ENCODE measurements at regions not wholly inside any gene's neighbourhood (a gene's known extent, or its start where the extent isn't known, plus 50 kb on each side); places are given as distances from the start of the nearest gene placed in this dataset.

GRCh38 chr7:1324028-1324900 is 91.6 kb downstream of the UNCX start:
- no peaks in the 10 kb centered on the region for H3K36me3 ChIP-seq (ENCODE audit: insufficient read depth)

DNA sequence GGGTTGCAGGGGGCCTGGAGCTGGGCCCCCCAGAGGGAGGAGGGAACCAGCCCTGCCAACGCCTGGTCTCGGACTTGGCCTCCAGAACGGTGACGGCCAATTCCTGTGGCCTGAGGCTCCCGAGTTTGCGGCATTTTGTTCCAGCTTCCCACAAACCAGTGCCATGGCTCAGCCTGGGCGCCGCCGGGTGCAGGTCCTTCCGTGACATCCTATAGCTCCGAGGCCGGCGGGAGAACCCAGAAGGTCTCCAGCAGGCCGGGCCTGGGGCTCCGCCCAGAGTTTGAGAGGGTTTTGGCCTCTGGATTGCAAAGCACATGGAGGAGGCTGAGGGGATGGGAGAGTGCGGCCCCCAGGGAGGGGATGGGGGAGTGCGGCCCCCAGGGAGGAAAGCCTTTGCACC is 92.6 kb downstream of the UNCX start:
- no peak overlapping the region for H3K4me2 ChIP-seq
- no peak overlapping the region for H3K4me3 ChIP-seq (IDR thresholded peaks at IDR 0.05; ENCODE audit: insufficient read depth, low read depth, low read length)
- TF ChIP-seq, protein P1, sequence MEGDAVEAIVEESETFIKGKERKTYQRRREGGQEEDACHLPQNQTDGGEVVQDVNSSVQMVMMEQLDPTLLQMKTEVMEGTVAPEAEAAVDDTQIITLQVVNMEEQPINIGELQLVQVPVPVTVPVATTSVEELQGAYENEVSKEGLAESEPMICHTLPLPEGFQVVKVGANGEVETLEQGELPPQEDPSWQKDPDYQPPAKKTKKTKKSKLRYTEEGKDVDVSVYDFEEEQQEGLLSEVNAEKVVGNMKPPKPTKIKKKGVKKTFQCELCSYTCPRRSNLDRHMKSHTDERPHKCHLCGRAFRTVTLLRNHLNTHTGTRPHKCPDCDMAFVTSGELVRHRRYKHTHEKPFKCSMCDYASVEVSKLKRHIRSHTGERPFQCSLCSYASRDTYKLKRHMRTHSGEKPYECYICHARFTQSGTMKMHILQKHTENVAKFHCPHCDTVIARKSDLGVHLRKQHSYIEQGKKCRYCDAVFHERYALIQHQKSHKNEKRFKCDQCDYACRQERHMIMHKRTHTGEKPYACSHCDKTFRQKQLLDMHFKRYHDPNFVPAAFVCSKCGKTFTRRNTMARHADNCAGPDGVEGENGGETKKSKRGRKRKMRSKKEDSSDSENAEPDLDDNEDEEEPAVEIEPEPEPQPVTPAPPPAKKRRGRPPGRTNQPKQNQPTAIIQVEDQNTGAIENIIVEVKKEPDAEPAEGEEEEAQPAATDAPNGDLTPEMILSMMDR (conservative IDR thresholded peaks at IDR 0.05; ENCODE audit: low read depth, low read length) = no peak

More at GRCh38 chr7:1324028-1324900, 91.6 kb downstream of the UNCX start:
- no peak overlapping the region for H3K4me2 ChIP-seq
- H3K4me1 ChIP-seq (ENCODE audit: low read depth, poor library complexity, severe bottlenecking) = no peaks in the 10 kb centered on the region
- TF ChIP-seq, protein P1 (conservative IDR thresholded peaks at IDR 0.05; ENCODE audit: low read depth, low read length) = no peak
- H3K79me2 ChIP-seq (ENCODE audit: insufficient read depth, low read depth) = no peaks in the 10 kb centered on the region
- H3K27ac ChIP-seq = no peak overlapping the region
- no peaks in the 10 kb centered on the region for H4K20me1 ChIP-seq (ENCODE audit: insufficient read depth)
- no peak overlapping the region for H3K9ac ChIP-seq
- no peak overlapping the region for H2AFZ ChIP-seq (ENCODE audit: low read depth)
- peaks cover 71% of the 10 kb centered on the region for H3K27me3 ChIP-seq (ENCODE audit: insufficient read depth, low read depth)
- H3K4me3 ChIP-seq (IDR thresholded peaks at IDR 0.05; ENCODE audit: insufficient read depth, low read depth, low read length) = no peak overlapping the region

GRCh38 chr7:1325646-1326510 is 93.2 kb downstream of the UNCX start:
- Histone ChIP-seq H3K36me3 (ENCODE audit: insufficient read depth) (no peaks in the 10 kb centered on the region), H3K79me2 (ENCODE audit: insufficient read depth, low read depth) (no peaks in the 10 kb centered on the region), H3K4me2 (no peak overlapping the region), H3K27ac (no peak overlapping the region), H3K9ac (no peak overlapping the region), H3K4me1 (ENCODE audit: low read depth, poor library complexity, severe bottlenecking) (no peaks in the 10 kb centered on the region), H3K27me3 (ENCODE audit: insufficient read depth, low read depth) (peaks cover 87% of the 10 kb centered on the region), H3K4me3 (IDR thresholded peaks at IDR 0.05; ENCODE audit: insufficient read depth, low read depth, low read length) (no peak overlapping the region), H4K20me1 (ENCODE audit: insufficient read depth) (no peaks in the 10 kb centered on the region), H2AFZ (ENCODE audit: low read depth) (no peak overlapping the region)
- TF ChIP-seq, protein P1 (conservative IDR thresholded peaks at IDR 0.05; ENCODE audit: low read depth, low read length) = no peak

More for the DNA sequence above, 92.6 kb downstream of the UNCX start:
- H3K27me3 ChIP-seq (ENCODE audit: insufficient read depth, low read depth) = peaks cover 81% of the 10 kb centered on the region
- no peak overlapping the region for H3K9ac ChIP-seq
- no peak overlapping the region for H3K27ac ChIP-seq
- H2AFZ ChIP-seq (ENCODE audit: low read depth) = no peak overlapping the region
- no peaks in the 10 kb centered on the region for H3K36me3 ChIP-seq (ENCODE audit: insufficient read depth)
- H3K4me1 ChIP-seq (ENCODE audit: low read depth, poor library complexity, severe bottlenecking) = no peaks in the 10 kb centered on the region
- H4K20me1 ChIP-seq (ENCODE audit: insufficient read depth) = no peaks in the 10 kb centered on the region
- no peaks in the 10 kb centered on the region for H3K79me2 ChIP-seq (ENCODE audit: insufficient read depth, low read depth)

- H3K79me2 ChIP-seq (ENCODE audit: insufficient read depth, low read depth) = no peaks in the 10 kb centered on the region
- H3K27me3 ChIP-seq (ENCODE audit: insufficient read depth, low read depth) = peaks cover 91% of the 10 kb centered on the region
- H3K36me3 ChIP-seq (ENCODE audit: insufficient read depth) = no peaks in the 10 kb centered on the region
- no peak overlapping the region for H3K4me3 ChIP-seq (IDR thresholded peaks at IDR 0.05; ENCODE audit: insufficient read depth, low read depth, low read length)
- no peak overlapping the region for H3K9ac ChIP-seq
- TF ChIP-seq, protein P1 (conservative IDR thresholded peaks at IDR 0.05; ENCODE audit: low read depth, low read length) = no peak
- no peak overlapping the region for H3K4me2 ChIP-seq
- H2AFZ ChIP-seq (ENCODE audit: low read depth) = no peak overlapping the region
- H3K27ac ChIP-seq = no peak overlapping the region
- no peaks in the 10 kb centered on the region for H4K20me1 ChIP-seq (ENCODE audit: insufficient read depth)
- no peaks in the 10 kb centered on the region for H3K4me1 ChIP-seq (ENCODE audit: low read depth, poor library complexity, severe bottlenecking)
These were observed 93.8 kb downstream of the UNCX start for GRCh38 chr7:1326511-1326785.
